GM18909 (cell line): ENCODE measurements at regions not wholly inside any gene's neighbourhood (a gene's known extent, or its start where the extent isn't known, plus 50 kb on each side); places are given as distances from the start of the nearest gene placed in this dataset.

Experiments
- ATAC-seq: cut with Tn5 transposase; IDR thresholded peaks from one replicate; pipeline ENCODE4 v1.9.1; 2021; ENCODE audit warnings: mild to moderate bottlenecking; ENCODE audit not compliant: unreplicated experiment, poor library complexity

GRCh38 chr15:52844823-52845222 lies 54.7 kb upstream of the ONECUT1 start:
- no peak for ATAC-seq
